ENCODE measurements at regions not wholly inside any gene's neighbourhood (a gene's known extent, or its start where the extent isn't known, plus 50 kb on each side); places are given as distances from the start of the nearest gene placed in this dataset.

- Histone ChIP-seq H3K4me2 (no peak overlapping the region), H3K4me3 (no peak overlapping the region), H3K9me3 (no peaks in the 10 kb centered on the region), H3K27ac (no peak overlapping the region), H3K4me1 (no peaks in the 10 kb centered on the region)
- FAIRE-seq: no peak
- CTCF ChIA-PET: no interaction called here
- POLR2A ChIA-PET: no interaction called here
- DNase-seq (ENCODE audit: low read depth in 1 of 2, low spot score in 1 of 2): no peak
- 49% methylated on average over 10 of the region's 10 CpGs for WGBS (ENCODE audit: missing lambda C conversion rate)
- TF ChIP-seq KDM5A (IDR thresholded peaks at IDR 0.05): no peak
- no peak for TF ChIP-seq TFCP2L1 (CRISPR knock-in tag; IDR thresholded peaks at IDR 0.05)
- TF ChIP-seq GATA3 (IDR thresholded peaks at IDR 0.05; ENCODE audit: borderline replicate concordance): no peak
- no peak for TF ChIP-seq RAD21 (conservative IDR thresholded peaks at IDR 0.05 in 1 of 2, IDR thresholded peaks at IDR 0.05 in 1 of 2)
- no peak for TF ChIP-seq ZNF302 (CRISPR knock-in tag; IDR thresholded peaks at IDR 0.05)
- no peak for TF ChIP-seq HEYL (CRISPR knock-in tag; IDR thresholded peaks at IDR 0.05)
- TF ChIP-seq CHD4 (IDR thresholded peaks at IDR 0.05; ENCODE audit: borderline replicate concordance): no peak
- no peak for TF ChIP-seq JUNB (IDR thresholded peaks at IDR 0.05)
- no peak for TF ChIP-seq RFX5 (IDR thresholded peaks at IDR 0.05)
- no peak for TF ChIP-seq JUN (IDR thresholded peaks at IDR 0.05)
- TF ChIP-seq KDM1A (IDR thresholded peaks at IDR 0.05; ENCODE audit: low read depth): no peak
- TF ChIP-seq EHF (CRISPR knock-in tag; IDR thresholded peaks at IDR 0.05): no peak
- TF ChIP-seq PBX3 (IDR thresholded peaks at IDR 0.05): no peak
- no peak for TF ChIP-seq ZSCAN20 (CRISPR knock-in tag; IDR thresholded peaks at IDR 0.05)
- no peak for TF ChIP-seq CEBPB (IDR thresholded peaks at IDR 0.05)
- TF ChIP-seq REST (IDR thresholded peaks at IDR 0.05): no peak
- TF ChIP-seq ZFP36 (IDR thresholded peaks at IDR 0.05; ENCODE audit: borderline replicate concordance, partially characterized antibody): no peak
- TF ChIP-seq HOXB5 (CRISPR knock-in tag; IDR thresholded peaks at IDR 0.05): no peak
- TF ChIP-seq NR3C1 (IDR thresholded peaks at IDR 0.05): no peak
- no peak for ATAC-seq
Measured at GRCh38 chr4:22593933-22594332, 78.1 kb upstream of the ADGRA3 start.

- Histone ChIP-seq H3K9me3 (no peaks in the 10 kb centered on the region), H3K4me3 (no peak overlapping the region), H3K4me2 (no peak overlapping the region), H3K4me1 (no peaks in the 10 kb centered on the region), H3K27ac (no peak overlapping the region)
- ChIA-PET CTCF (no interaction called here), POLR2A (no interaction called here)
- FAIRE-seq (no peak), DNase-seq (ENCODE audit: low read depth in 1 of 2, low spot score in 1 of 2) (no peak), ATAC-seq (no peak)
- TF ChIP-seq NPAS2 (CRISPR knock-in tag; IDR thresholded peaks at IDR 0.05; ENCODE audit: borderline replicate concordance) (no peak), ELK1 (IDR thresholded peaks at IDR 0.05; ENCODE audit: low read depth, low read length) (no peak), FOSL2 (IDR thresholded peaks at IDR 0.05) (no peak), FOSL2 (CRISPR knock-in tag; IDR thresholded peaks at IDR 0.05) (no peak)
- 38% methylated on average over 3 of the region's 3 CpGs for WGBS (ENCODE audit: missing lambda C conversion rate)
Measured at GRCh38 chr4:22595684-22596083, 79.8 kb upstream of the ADGRA3 start.
